Suppressor macrophage treated with lipopolysaccharide for 1 hour (primary cell): ENCODE measurements at regions not wholly inside any gene's neighbourhood (a gene's known extent, or its start where the extent isn't known, plus 50 kb on each side); places are given as distances from the start of the nearest gene placed in this dataset.
"Not testable (repeated sequence)": the region's sequence is repeated elsewhere in the genome, so short reads cannot be mapped to it uniquely, and the experiment has no call there.

ENCODE experiments used
- DNase-seq, 3 donors: peaks; one replicate each; pipeline ENCODE4 v3.0.0-alpha.2; 2020 to 2022

- DNase-seq = no peak
Observed at GRCh38 chr10:117797296-117797695, 249.4 kb downstream of the RAB11FIP2 start.

GRCh38 chr10:117801691-117802090 lies 245.1 kb downstream of the RAB11FIP2 start:
- DNase-seq = no peak

- no peak for DNase-seq
Observed at GRCh38 chr10:117804470-117805011, 242.2 kb downstream of the RAB11FIP2 start.

GRCh38 chr10:117805139-117805538 lies 241.6 kb downstream of the RAB11FIP2 start:
- no peak for DNase-seq

- no peak for DNase-seq
Observed at GRCh38 chr10:117807441-117807840, 239.3 kb downstream of the RAB11FIP2 start.

GRCh38 chr10:117815816-117816215 lies 230.9 kb downstream of the RAB11FIP2 start:
- DNase-seq = not testable (repeated sequence)

- no peak for DNase-seq
Observed at GRCh38 chr10:117817116-117817515, 229.6 kb downstream of the RAB11FIP2 start.

GRCh38 chr10:117818721-117819120 lies 228.0 kb downstream of the RAB11FIP2 start:
- DNase-seq = no peak

GRCh38 chr10:117819304-117819703 lies 227.4 kb downstream of the RAB11FIP2 start:
- DNase-seq = no peak

- DNase-seq = no peak
Observed at GRCh38 chr10:117823980-117824379, 222.8 kb downstream of the RAB11FIP2 start.

GRCh38 chr10:117830205-117830604 lies 216.5 kb downstream of the RAB11FIP2 start:
- DNase-seq = no peak

- DNase-seq = peak in 2 of 3 donors; percentile 0 to 1
Observed at GRCh38 chr10:117830787-117831212, 215.9 kb downstream of the RAB11FIP2 start.

- DNase-seq = not testable (repeated sequence)
Observed at GRCh38 chr10:117838500-117839498, 207.9 kb downstream of the RAB11FIP2 start.

GRCh38 chr10:117856426-117856825 lies 190.3 kb downstream of the RAB11FIP2 start:
- not testable (repeated sequence) for DNase-seq

- no peak for DNase-seq
Observed at GRCh38 chr10:117860135-117860534, 186.6 kb downstream of the RAB11FIP2 start.

- DNase-seq = peak in 2 of 3 donors; percentile 7 to 17
Observed at GRCh38 chr10:117860823-117861222, 185.9 kb downstream of the RAB11FIP2 start.

- no peak for DNase-seq
Observed at GRCh38 chr10:117861329-117861728, 185.4 kb downstream of the RAB11FIP2 start.

- no peak for DNase-seq
Observed at GRCh38 chr10:117863771-117864170, 183.0 kb downstream of the RAB11FIP2 start.

- DNase-seq = no peak
Observed at GRCh38 chr10:117865945-117866344, 180.8 kb downstream of the RAB11FIP2 start.

GRCh38 chr10:117868151-117868550 lies 178.6 kb downstream of the RAB11FIP2 start:
- DNase-seq = no peak

- no peak for DNase-seq
Observed at GRCh38 chr10:117875793-117876192, 170.9 kb downstream of the RAB11FIP2 start.

- DNase-seq = no peak
Observed at GRCh38 chr10:117876210-117876609, 170.5 kb downstream of the RAB11FIP2 start.

- no peak for DNase-seq
Observed at GRCh38 chr10:117878626-117879025, 168.1 kb downstream of the RAB11FIP2 start.

- DNase-seq = no peak
Observed at GRCh38 chr10:117884093-117884492, 162.6 kb downstream of the RAB11FIP2 start.
